ENCODE measurements at regions not wholly inside any gene's neighbourhood (a gene's known extent, or its start where the extent isn't known, plus 50 kb on each side); places are given as distances from the start of the nearest gene placed in this dataset.
A peak's percentile ranks its signal among the peaks of the same experiment; 100 is the strongest.

- TF ChIP-seq CTCF (conservative IDR thresholded peaks at IDR 0.05; ENCODE audit: low read depth, low read length), result no peak
- no peak overlapping the region for H3K4me3 ChIP-seq (ENCODE audit: low read length)
- DNase-seq (ENCODE audit: low read depth), result peak; percentile 83
Observed at GRCh38 chr5:104540448-104540847, 977.9 kb upstream of the NUDT12 start.

GRCh38 chr5:104539618-104540350, 977.2 kb upstream of the NUDT12 start:
- no peak overlapping the region for H3K4me3 ChIP-seq (ENCODE audit: low read length)
- no peak for TF ChIP-seq CTCF (conservative IDR thresholded peaks at IDR 0.05; ENCODE audit: low read depth, low read length)
- no peak for DNase-seq (ENCODE audit: low read depth)

- TF ChIP-seq CTCF (conservative IDR thresholded peaks at IDR 0.05; ENCODE audit: low read depth, low read length), result no peak
- no peak for DNase-seq (ENCODE audit: low read depth)
- H3K4me3 ChIP-seq (ENCODE audit: low read length), result no peak overlapping the region
Observed at GRCh38 chr5:104538734-104539133, 976.1 kb upstream of the NUDT12 start.

GRCh38 chr5:104533498-104533897, 970.9 kb upstream of the NUDT12 start:
- DNase-seq (ENCODE audit: low read depth), result no peak
- no peak overlapping the region for H3K4me3 ChIP-seq (ENCODE audit: low read length)
- no peak for TF ChIP-seq CTCF (conservative IDR thresholded peaks at IDR 0.05; ENCODE audit: low read depth, low read length)

GRCh38 chr5:104526866-104527265, 964.3 kb upstream of the NUDT12 start:
- DNase-seq (ENCODE audit: low read depth), result no peak
- no peak for TF ChIP-seq CTCF (conservative IDR thresholded peaks at IDR 0.05; ENCODE audit: low read depth, low read length)
- no peak overlapping the region for H3K4me3 ChIP-seq (ENCODE audit: low read length)

- TF ChIP-seq CTCF (conservative IDR thresholded peaks at IDR 0.05; ENCODE audit: low read depth, low read length), result no peak
- no peak overlapping the region for H3K4me3 ChIP-seq (ENCODE audit: low read length)
- DNase-seq (ENCODE audit: low read depth), result no peak
Observed at GRCh38 chr5:104513640-104514072, 951.1 kb upstream of the NUDT12 start.

- no peak for TF ChIP-seq CTCF (conservative IDR thresholded peaks at IDR 0.05; ENCODE audit: low read depth, low read length)
- DNase-seq (ENCODE audit: low read depth), result peak; percentile 5
Observed at GRCh38 chr5:104513121-104513602, 950.6 kb upstream of the NUDT12 start.

More at GRCh38 chr5:104513121-104513602, 950.6 kb upstream of the NUDT12 start:
- no peak overlapping the region for H3K4me3 ChIP-seq (ENCODE audit: low read length)
